Hepatocyte (in vitro differentiated cells): ENCODE measurements at regions not wholly inside any gene's neighbourhood (a gene's known extent, or its start where the extent isn't known, plus 50 kb on each side); places are given as distances from the start of the nearest gene placed in this dataset.

Source experiments
- DNase-seq: peaks from one replicate; pipeline ENCODE4 v3.0.0-alpha.2; 2016; ENCODE audit warnings: low spot score
- H2AFZ ChIP-seq: fragments of 200-600 bp; sonication (generic); 2 replicates; pipeline ENCODE4 v1.6.0; 2016; ENCODE audit warnings: antibody characterized with exemption, mild to moderate bottlenecking
- H3K27ac ChIP-seq: fragments of 200-600 bp; sonication (generic); 2 replicates; pipeline ENCODE4 v1.5.1; 2016; ENCODE audit warnings: mild to moderate bottlenecking
- H3K27me3 ChIP-seq: fragments of 200-600 bp; sonication (generic); 2 replicates; pipeline ENCODE4 v1.6.1; 2016
- H3K36me3 ChIP-seq: fragments of 200-600 bp; sonication (generic); replicated peaks from 2 replicates; pipeline ENCODE4 v1.5.1; 2016; ENCODE audit warnings: low read depth; ENCODE audit not compliant: insufficient read depth
- H3K4me1 ChIP-seq: fragments of 200-600 bp; sonication (generic); 2 replicates; pipeline ENCODE4 v1.5.1; 2016; ENCODE audit warnings: mild to moderate bottlenecking, moderate library complexity; ENCODE audit not compliant: insufficient read depth
- H3K4me2 ChIP-seq: fragments of 200-600 bp; sonication (generic); 2 replicates; pipeline ENCODE4 v1.6.0; 2016
- H3K4me3 ChIP-seq: fragments of 200-600 bp; sonication (generic); 2 replicates; pipeline ENCODE4 v1.5.1; 2016; ENCODE audit warnings: mild to moderate bottlenecking
- H3K79me2 ChIP-seq: fragments of 200-600 bp; sonication (generic); 2 replicates; pipeline ENCODE4 v1.6.0; 2017; ENCODE audit warnings: mild to moderate bottlenecking
- H3K9me2 ChIP-seq: fragments of 200-600 bp; sonication (generic); replicated peaks from 2 replicates; pipeline ENCODE4 v1.6.0; 2017; ENCODE audit warnings: mild to moderate bottlenecking; ENCODE audit not compliant: insufficient read depth
- H3K9me3 ChIP-seq: fragments of 200-600 bp; sonication (generic); 2 replicates; pipeline ENCODE4 v1.5.1; 2016; ENCODE audit warnings: low read depth, mild to moderate bottlenecking
- H4K20me1 ChIP-seq: fragments of 200-600 bp; sonication (generic); 2 replicates; pipeline ENCODE4 v1.6.0; 2016; ENCODE audit warnings: mild to moderate bottlenecking; ENCODE audit not compliant: insufficient read depth, poor library complexity, severe bottlenecking
- CTCF ChIP-seq: fragments of 200-600 bp; sonication (generic); IDR thresholded peaks from 2 replicates; pipeline ENCODE4 v1.5.1; 2016; ENCODE audit warnings: antibody characterized with exemption, mild to moderate bottlenecking; ENCODE audit not compliant: poor library complexity
- EZH2 ChIP-seq: fragments of 200-600 bp; sonication (generic); IDR thresholded peaks from 2 replicates; pipeline ENCODE4 v1.6.1; 2016; ENCODE audit warnings: antibody characterized with exemption, mild to moderate bottlenecking, borderline replicate concordance
- EZH2phosphoT487 ChIP-seq: fragments of 200-600 bp; sonication (generic); IDR thresholded peaks from one replicate; pipeline ENCODE4 v1.6.1; 2018; ENCODE audit warnings: antibody characterized with exemption, mild to moderate bottlenecking, low read depth, moderate library complexity; ENCODE audit not compliant: unreplicated experiment, severe bottlenecking
- WGBS: methylation state at CpG from one replicate; pipeline ENCODE4 v1.1.6; 2016; ENCODE audit warnings: low lambda C conversion rate; ENCODE audit errors: missing lambda C conversion rate; 5-methylcytosine and 5-hydroxymethylcytosine counted together

GRCh38 chr19:56939951-56940350 lies 99.4 kb upstream of the PEG3 start:
- Histone ChIP-seq H3K27ac (no peak overlapping the region), H3K4me1 (no peaks in the 10 kb centered on the region), H3K9me3 (no peaks in the 10 kb centered on the region), H3K4me2 (no peak overlapping the region), H3K27me3 (no peaks in the 10 kb centered on the region), H2AFZ (no peak overlapping the region), H3K79me2 (no peaks in the 10 kb centered on the region), H4K20me1 (no peaks in the 10 kb centered on the region), H3K36me3 (no peaks in the 10 kb centered on the region), H3K4me3 (no peak overlapping the region), H3K9me2 (no peaks in the 10 kb centered on the region)
- 85% methylated on average over 11 of the region's 11 CpGs for WGBS
- TF ChIP-seq CTCF = no peak
- TF ChIP-seq EZH2 = no peak
- no peak for TF ChIP-seq EZH2phosphoT487
- DNase-seq = no peak

- 97% methylated on average over 17 of the region's 17 CpGs for WGBS
Measured at GRCh38 chr19:56942756-56943155, 102.2 kb upstream of the PEG3 start.

GRCh38 chr19:56946159-56946558 lies 105.6 kb upstream of the PEG3 start:
- no peak for TF ChIP-seq EZH2phosphoT487
- TF ChIP-seq CTCF = no peak
- no peak for TF ChIP-seq EZH2
- no peak for DNase-seq

More at GRCh38 chr19:56942756-56943155, 102.2 kb upstream of the PEG3 start:
- Histone ChIP-seq H3K79me2 (no peaks in the 10 kb centered on the region), H3K27ac (no peak overlapping the region), H3K4me3 (no peak overlapping the region), H2AFZ (no peak overlapping the region), H3K27me3 (no peaks in the 10 kb centered on the region), H3K9me3 (no peaks in the 10 kb centered on the region), H3K9me2 (no peaks in the 10 kb centered on the region), H3K36me3 (no peaks in the 10 kb centered on the region), H4K20me1 (no peaks in the 10 kb centered on the region), H3K4me1 (no peaks in the 10 kb centered on the region), H3K4me2 (no peak overlapping the region)
- DNase-seq = peak; percentile 61
- no peak for TF ChIP-seq CTCF
- no peak for TF ChIP-seq EZH2
- TF ChIP-seq EZH2phosphoT487 = no peak

DNA sequence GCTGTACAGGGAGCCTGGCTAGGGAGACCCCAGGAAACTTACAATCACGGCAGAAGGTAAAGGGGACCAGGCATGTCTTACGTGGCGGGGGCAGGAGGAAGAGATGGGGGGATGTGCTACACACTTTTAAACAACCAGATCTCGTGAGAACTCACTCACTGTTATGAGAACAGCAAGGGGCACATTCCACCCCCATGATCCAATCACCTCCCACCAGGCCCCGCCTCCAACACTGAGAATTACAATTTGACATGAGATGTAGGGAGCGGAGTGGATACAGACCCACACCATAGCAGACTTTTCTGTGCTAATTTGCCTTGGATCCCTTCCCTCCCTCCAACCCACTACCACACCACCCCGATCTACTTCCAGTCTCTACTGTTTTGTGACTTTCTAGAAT lies 106.7 kb upstream of the PEG3 start:
- H3K79me2 ChIP-seq = no peaks in the 10 kb centered on the region
- H3K4me2 ChIP-seq = no peak overlapping the region
- no peaks in the 10 kb centered on the region for H4K20me1 ChIP-seq
- H3K27ac ChIP-seq = no peak overlapping the region
- no peaks in the 10 kb centered on the region for H3K36me3 ChIP-seq
- H3K4me3 ChIP-seq = no peak overlapping the region
- H3K9me2 ChIP-seq = no peaks in the 10 kb centered on the region
- no peak overlapping the region for H2AFZ ChIP-seq
- no peaks in the 10 kb centered on the region for H3K4me1 ChIP-seq
- 75% methylated on average over 7 of the region's 7 CpGs for WGBS
- DNase-seq = no peak
- TF ChIP-seq EZH2phosphoT487 = no peak
- no peaks in the 10 kb centered on the region for H3K9me3 ChIP-seq
- H3K27me3 ChIP-seq = no peaks in the 10 kb centered on the region

More at GRCh38 chr19:56946159-56946558, 105.6 kb upstream of the PEG3 start:
- Histone ChIP-seq H3K9me2 (no peaks in the 10 kb centered on the region), H3K79me2 (no peaks in the 10 kb centered on the region), H4K20me1 (no peaks in the 10 kb centered on the region), H3K27me3 (no peaks in the 10 kb centered on the region), H3K27ac (no peak overlapping the region), H2AFZ (no peak overlapping the region), H3K36me3 (no peaks in the 10 kb centered on the region), H3K4me2 (no peak overlapping the region), H3K4me3 (no peak overlapping the region), H3K9me3 (no peaks in the 10 kb centered on the region), H3K4me1 (no peaks in the 10 kb centered on the region)
- WGBS = 65% methylated on average over 6 of the region's 6 CpGs
